A673 (cell line): ENCODE measurements at regions not wholly inside any gene's neighbourhood (a gene's known extent, or its start where the extent isn't known, plus 50 kb on each side); places are given as distances from the start of the nearest gene placed in this dataset.

Experiments
- BruUV-seq: library from RNA; stranded (reverse); fragments of 400-500 nt; replicated peaks from 2 replicates; lab custom pipeline; 2021; lab: Mats Ljungman, UMichigan
- CTCF ChIA-PET: fragments of 300-600 bp; sonication (Branson Sonifier 250); formaldehyde crosslinking; loops from one replicate; lab custom pipeline; 2022; ENCODE audit warnings: antibody characterized with exemption; lab: Charles Lee
- POLR2A ChIA-PET: fragments of 300-600 bp; sonication (Branson Sonifier 250); formaldehyde crosslinking; loops from one replicate; lab custom pipeline; 2022; ENCODE audit warnings: antibody characterized with exemption; ENCODE audit not compliant: low non-redundant PET; lab: Charles Lee
- DNase-seq: peaks from one replicate; pipeline ENCODE4 v3.0.0-alpha.2; 2015; ENCODE audit warnings: low spot score
- H3K27ac ChIP-seq: fragments of 200-600 bp; sonication (generic); 2 replicates; pipeline ENCODE4 v1.5.1; 2016; ENCODE audit warnings: mixed run types, low read depth, mild to moderate bottlenecking, mixed read lengths, antibody characterized with exemption, low read length; ENCODE audit not compliant: poor library complexity, severe bottlenecking
- H3K27me3 ChIP-seq: fragments of 200-600 bp; sonication (generic); replicated peaks from 2 replicates; pipeline ENCODE4 v1.6.1; 2017; ENCODE audit warnings: mixed run types, low read depth, mild to moderate bottlenecking, mixed read lengths, antibody characterized with exemption, low read length; ENCODE audit not compliant: insufficient read depth, poor library complexity
- H3K36me3 ChIP-seq: fragments of 200-600 bp; sonication (generic); 2 replicates; pipeline ENCODE4 v1.6.1; 2016; ENCODE audit warnings: mixed run types, mild to moderate bottlenecking, mixed read lengths, antibody characterized with exemption, low read length; ENCODE audit not compliant: insufficient read depth, poor library complexity, severe bottlenecking
- H3K4me1 ChIP-seq: fragments of 200-600 bp; sonication (generic); 2 replicates; pipeline ENCODE4 v1.6.1; 2017; ENCODE audit warnings: mixed run types, mild to moderate bottlenecking, mixed read lengths, antibody characterized with exemption, low read length; ENCODE audit not compliant: insufficient read depth, poor library complexity, severe bottlenecking
- H3K4me3 ChIP-seq: fragments of 200-600 bp; sonication (generic); 2 replicates; pipeline ENCODE4 v1.5.1; 2016; ENCODE audit warnings: low read depth, mixed run types, mild to moderate bottlenecking, mixed read lengths, low read length; ENCODE audit not compliant: poor library complexity, severe bottlenecking
- H3K9me3 ChIP-seq: fragments of 200-600 bp; sonication (generic); 2 replicates; pipeline ENCODE4 v1.6.1; 2016; ENCODE audit warnings: mixed run types, low read depth, mild to moderate bottlenecking, mixed read lengths, antibody characterized with exemption, low read length; ENCODE audit not compliant: poor library complexity, severe bottlenecking
- EZH2 ChIP-seq: fragments of 200-600 bp; sonication (generic); IDR thresholded peaks from 2 replicates; pipeline ENCODE4 v1.6.1; 2017; ENCODE audit warnings: borderline replicate concordance, low read depth, mild to moderate bottlenecking, mixed read lengths, antibody characterized with exemption, low read length; ENCODE audit not compliant: poor library complexity, severe bottlenecking
- intact Hi-C: fragments of 100-400 bp; cut with micrococcal nuclease; formaldehyde crosslinking; loops from one replicate; pipeline ENCODE4 v1.10.0; 2022; ENCODE audit not compliant: unreplicated experiment
- TF ChIP-seq, protein P1 (sequence below): fragments of 300-800, 200-600 bp; sonication (generic); conservative IDR thresholded peaks from 2 replicates; pipeline ENCODE4 v1.5.1; 2017; ENCODE audit warnings: low read depth, mild to moderate bottlenecking, antibody characterized with exemption, low read length, moderate library complexity, mixed read lengths

- intact Hi-C loops = no loop called here
- Histone ChIP-seq H3K27me3 (no peaks in the 10 kb centered on the region), H3K27ac (no peak overlapping the region), H3K4me1 (peaks cover 16% of the 10 kb centered on the region), H3K4me3 (no peak overlapping the region), H3K36me3 (no peaks in the 10 kb centered on the region), H3K9me3 (no peaks in the 10 kb centered on the region)
- no TSS peak for BruUV-seq
- no peak for DNase-seq
- TF ChIP-seq EZH2 = no peak
- ChIA-PET POLR2A (no interaction called here), CTCF (no interaction called here)
Observed at GRCh38 chr10:63069318-63069717, 63.8 kb upstream of the NRBF2 start.

GRCh38 chr10:63068246-63068645 lies 64.9 kb upstream of the NRBF2 start:
- BruUV-seq = no TSS peak
- Histone ChIP-seq H3K4me3 (no peak overlapping the region), H3K9me3 (no peaks in the 10 kb centered on the region), H3K4me1 (peaks cover 23% of the 10 kb centered on the region), H3K27ac (no peak overlapping the region), H3K27me3 (no peaks in the 10 kb centered on the region), H3K36me3 (no peaks in the 10 kb centered on the region)
- POLR2A ChIA-PET = no interaction called here
- CTCF ChIA-PET = no interaction called here
- DNase-seq = peak; percentile 33
- intact Hi-C loops = no loop called here
- TF ChIP-seq EZH2 = no peak
- TF ChIP-seq, protein P1, sequence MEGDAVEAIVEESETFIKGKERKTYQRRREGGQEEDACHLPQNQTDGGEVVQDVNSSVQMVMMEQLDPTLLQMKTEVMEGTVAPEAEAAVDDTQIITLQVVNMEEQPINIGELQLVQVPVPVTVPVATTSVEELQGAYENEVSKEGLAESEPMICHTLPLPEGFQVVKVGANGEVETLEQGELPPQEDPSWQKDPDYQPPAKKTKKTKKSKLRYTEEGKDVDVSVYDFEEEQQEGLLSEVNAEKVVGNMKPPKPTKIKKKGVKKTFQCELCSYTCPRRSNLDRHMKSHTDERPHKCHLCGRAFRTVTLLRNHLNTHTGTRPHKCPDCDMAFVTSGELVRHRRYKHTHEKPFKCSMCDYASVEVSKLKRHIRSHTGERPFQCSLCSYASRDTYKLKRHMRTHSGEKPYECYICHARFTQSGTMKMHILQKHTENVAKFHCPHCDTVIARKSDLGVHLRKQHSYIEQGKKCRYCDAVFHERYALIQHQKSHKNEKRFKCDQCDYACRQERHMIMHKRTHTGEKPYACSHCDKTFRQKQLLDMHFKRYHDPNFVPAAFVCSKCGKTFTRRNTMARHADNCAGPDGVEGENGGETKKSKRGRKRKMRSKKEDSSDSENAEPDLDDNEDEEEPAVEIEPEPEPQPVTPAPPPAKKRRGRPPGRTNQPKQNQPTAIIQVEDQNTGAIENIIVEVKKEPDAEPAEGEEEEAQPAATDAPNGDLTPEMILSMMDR = no peak

DNA sequence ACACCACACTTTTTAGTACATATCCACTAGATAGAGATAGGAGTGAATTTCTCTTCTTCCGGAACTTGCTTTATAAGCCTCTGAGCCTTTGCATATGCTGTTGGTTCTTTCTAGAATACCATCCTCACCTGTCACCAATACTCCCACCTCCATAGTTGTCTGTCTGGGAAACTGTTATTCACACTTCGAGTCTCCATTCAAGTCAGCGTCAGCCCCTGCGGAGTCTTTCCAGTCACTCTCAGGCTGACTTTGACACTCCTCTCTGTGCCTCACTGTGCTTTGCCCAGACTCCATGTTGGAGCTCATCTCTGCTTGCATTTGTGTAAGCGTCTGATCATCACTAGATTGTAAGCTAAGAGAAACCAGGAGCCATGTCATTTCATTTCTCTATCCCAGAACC lies 66.5 kb upstream of the NRBF2 start:
- no peak overlapping the region for H3K27ac ChIP-seq
- BruUV-seq = no TSS peak
- H3K9me3 ChIP-seq = no peaks in the 10 kb centered on the region
- no peak overlapping the region for H3K4me3 ChIP-seq
- no peaks in the 10 kb centered on the region for H3K36me3 ChIP-seq
- peaks cover 23% of the 10 kb centered on the region for H3K4me1 ChIP-seq
- ChIA-PET CTCF (no interaction called here), POLR2A (no interaction called here)
- TF ChIP-seq, protein P1 = no peak
- TF ChIP-seq EZH2 = no peak
- no peaks in the 10 kb centered on the region for H3K27me3 ChIP-seq
- DNase-seq = no peak
- intact Hi-C loops = no loop called here

DNA sequence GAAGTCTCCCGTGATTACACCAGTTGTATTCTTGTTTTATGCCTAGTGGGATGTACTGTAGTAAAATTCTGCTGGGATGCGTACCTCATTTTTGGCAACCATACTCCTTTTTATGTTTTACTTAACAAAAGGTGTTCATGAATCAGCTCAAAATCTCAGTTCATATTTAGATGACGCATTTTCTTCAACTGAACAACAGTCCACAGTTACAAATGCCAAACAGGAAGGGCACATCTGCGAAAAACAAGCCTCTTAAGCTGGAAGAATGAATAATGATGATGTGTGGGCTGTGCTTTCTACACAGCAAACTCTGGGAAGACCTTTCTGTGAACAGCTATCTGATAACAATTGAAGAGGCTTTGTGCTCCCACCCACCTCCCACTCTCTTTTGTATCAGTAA lies 68.4 kb upstream of the NRBF2 start:
- Histone ChIP-seq H3K27me3 (no peaks in the 10 kb centered on the region), H3K4me3 (no peak overlapping the region), H3K27ac (peak overlapping the region; percentile 15), H3K4me1 (peaks cover 23% of the 10 kb centered on the region), H3K9me3 (no peaks in the 10 kb centered on the region), H3K36me3 (no peaks in the 10 kb centered on the region)
- CTCF ChIA-PET = interaction anchor here (0.6 kb wide), 1 partner anchor 247 kb away, joined by 4 read pairs; no protein-coding TSS in a partner anchor
- TF ChIP-seq, protein P1 = no peak
- TF ChIP-seq EZH2 = no peak
- intact Hi-C loops = no loop called here
- POLR2A ChIA-PET = no interaction called here
- no TSS peak for BruUV-seq
- peak; percentile 52 for DNase-seq
